HG02938 (cell line): ENCODE measurements at regions not wholly inside any gene's neighbourhood (a gene's known extent, or its start where the extent isn't known, plus 50 kb on each side); places are given as distances from the start of the nearest gene placed in this dataset.
"Not testable (repeated sequence)": the region's sequence is repeated elsewhere in the genome, so short reads cannot be mapped to it uniquely, and the experiment has no call there.

Experiments used
- ATAC-seq: cut with Tn5 transposase; IDR thresholded peaks from one replicate; pipeline ENCODE4 v1.9.1; 2021; ENCODE audit warnings: mild to moderate bottlenecking, moderate library complexity; ENCODE audit not compliant: unreplicated experiment

- no peak for ATAC-seq
Measured at GRCh38 chr10:126722726-126723125, 52.2 kb upstream of the C10orf90 start.

GRCh38 chr10:126723226-126723625, 52.7 kb upstream of the C10orf90 start:
- ATAC-seq: no peak

- ATAC-seq: no peak
Measured at GRCh38 chr10:126729314-126729870, 58.9 kb upstream of the C10orf90 start.

- no peak for ATAC-seq
Measured at GRCh38 chr10:126730856-126731609, 60.5 kb upstream of the C10orf90 start.

GRCh38 chr10:126731610-126731990, 61.1 kb upstream of the C10orf90 start:
- no peak for ATAC-seq

GRCh38 chr10:126732308-126732707, 61.8 kb upstream of the C10orf90 start:
- ATAC-seq: no peak

- no peak for ATAC-seq
Measured at GRCh38 chr10:126732868-126733267, 62.4 kb upstream of the C10orf90 start.

- ATAC-seq: no peak
Measured at GRCh38 chr10:126734015-126734414, 63.5 kb upstream of the C10orf90 start.

GRCh38 chr10:126734967-126735366, 64.5 kb upstream of the C10orf90 start:
- no peak for ATAC-seq

GRCh38 chr10:126736142-126736541, 65.6 kb upstream of the C10orf90 start:
- ATAC-seq: no peak

GRCh38 chr10:126736727-126737126, 66.2 kb upstream of the C10orf90 start:
- no peak for ATAC-seq

- ATAC-seq: no peak
Measured at GRCh38 chr10:126738001-126738400, 67.5 kb upstream of the C10orf90 start.

GRCh38 chr10:126744571-126744970, 74.1 kb upstream of the C10orf90 start:
- ATAC-seq: no peak

GRCh38 chr10:126749015-126749655, 78.6 kb upstream of the C10orf90 start:
- peak; percentile 54 for ATAC-seq

GRCh38 chr10:126754966-126755365, 84.5 kb upstream of the C10orf90 start:
- ATAC-seq: no peak

GRCh38 chr10:126758867-126759266, 88.4 kb upstream of the C10orf90 start:
- ATAC-seq: no peak

GRCh38 chr10:126759531-126759930, 89.0 kb upstream of the C10orf90 start:
- no peak for ATAC-seq

- ATAC-seq: not testable (repeated sequence)
Measured at GRCh38 chr10:126766646-126767045, 96.2 kb upstream of the C10orf90 start.

GRCh38 chr10:126770809-126771208, 100.3 kb upstream of the C10orf90 start:
- no peak for ATAC-seq

GRCh38 chr10:126776168-126776567, 105.7 kb upstream of the C10orf90 start:
- no peak for ATAC-seq

GRCh38 chr10:126777714-126778113, 107.2 kb upstream of the C10orf90 start:
- ATAC-seq: no peak
